ENCODE measurements at regions not wholly inside any gene's neighbourhood (a gene's known extent, or its start where the extent isn't known, plus 50 kb on each side); places are given as distances from the start of the nearest gene placed in this dataset.

DNA sequence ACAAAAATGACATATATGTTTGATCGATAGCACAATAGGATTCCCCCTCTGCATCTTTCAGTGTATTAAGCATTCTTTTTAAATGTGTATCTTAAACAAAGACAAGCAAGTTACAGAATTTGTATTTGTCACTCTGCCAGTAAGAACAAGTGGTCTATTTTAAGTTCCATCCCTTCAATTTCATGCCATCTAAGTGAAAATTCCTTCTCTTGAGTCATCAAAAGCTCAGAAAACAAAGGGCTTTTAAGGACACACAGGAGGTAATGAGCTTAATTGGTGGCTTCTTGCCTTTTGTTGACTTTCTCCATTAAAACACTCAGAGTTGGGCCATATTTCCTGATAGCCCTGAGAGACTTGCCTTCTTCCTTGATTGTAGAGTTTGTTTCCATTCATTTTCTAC, 547.8 kb downstream of the TENT5A start:
- TF ChIP-seq, protein P1, sequence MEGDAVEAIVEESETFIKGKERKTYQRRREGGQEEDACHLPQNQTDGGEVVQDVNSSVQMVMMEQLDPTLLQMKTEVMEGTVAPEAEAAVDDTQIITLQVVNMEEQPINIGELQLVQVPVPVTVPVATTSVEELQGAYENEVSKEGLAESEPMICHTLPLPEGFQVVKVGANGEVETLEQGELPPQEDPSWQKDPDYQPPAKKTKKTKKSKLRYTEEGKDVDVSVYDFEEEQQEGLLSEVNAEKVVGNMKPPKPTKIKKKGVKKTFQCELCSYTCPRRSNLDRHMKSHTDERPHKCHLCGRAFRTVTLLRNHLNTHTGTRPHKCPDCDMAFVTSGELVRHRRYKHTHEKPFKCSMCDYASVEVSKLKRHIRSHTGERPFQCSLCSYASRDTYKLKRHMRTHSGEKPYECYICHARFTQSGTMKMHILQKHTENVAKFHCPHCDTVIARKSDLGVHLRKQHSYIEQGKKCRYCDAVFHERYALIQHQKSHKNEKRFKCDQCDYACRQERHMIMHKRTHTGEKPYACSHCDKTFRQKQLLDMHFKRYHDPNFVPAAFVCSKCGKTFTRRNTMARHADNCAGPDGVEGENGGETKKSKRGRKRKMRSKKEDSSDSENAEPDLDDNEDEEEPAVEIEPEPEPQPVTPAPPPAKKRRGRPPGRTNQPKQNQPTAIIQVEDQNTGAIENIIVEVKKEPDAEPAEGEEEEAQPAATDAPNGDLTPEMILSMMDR (IDR thresholded peaks at IDR 0.05; ENCODE audit: unreplicated experiment): no peak
- Mint-ChIP-seq H3K4me3 (ENCODE audit: low read depth) (no peak overlapping the region), H3K4me1 (ENCODE audit: low read depth) (peaks cover 4% of the 10 kb centered on the region), H3K27me3 (no peaks in the 10 kb centered on the region), H3K36me3 (ENCODE audit: insufficient read depth) (no peaks in the 10 kb centered on the region), H3K9me3 (ENCODE audit: low read depth) (peaks cover 12% of the 10 kb centered on the region), H3K27ac (no peak overlapping the region)
- no peak for DNase-seq (ENCODE audit: low spot score, unreplicated experiment)

DNA sequence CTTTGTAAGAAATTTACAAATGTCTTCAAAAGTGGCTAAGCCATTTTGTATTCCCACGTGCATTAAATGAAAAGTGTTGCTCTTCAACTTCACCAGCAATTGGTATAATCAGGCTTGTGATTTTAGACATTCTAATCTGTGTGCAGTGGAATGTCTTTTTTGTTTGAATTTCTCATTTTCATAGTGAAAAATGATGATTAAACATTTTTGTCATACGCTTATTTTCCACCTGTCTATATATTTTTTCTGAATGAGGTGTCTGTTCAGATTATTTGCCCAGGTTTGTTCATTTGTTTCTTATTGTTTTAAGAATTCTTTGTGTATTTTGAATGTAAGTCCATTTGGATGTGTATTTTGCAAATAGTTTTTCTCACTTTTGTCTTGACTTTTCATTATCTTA, 558.1 kb downstream of the TENT5A start:
- no peak overlapping the region for H3K4me3 Mint-ChIP-seq (ENCODE audit: low read depth)
- H3K4me1 Mint-ChIP-seq (ENCODE audit: low read depth): peaks cover 6% of the 10 kb centered on the region
- H3K9me3 Mint-ChIP-seq (ENCODE audit: low read depth): no peaks in the 10 kb centered on the region
- DNase-seq (ENCODE audit: low spot score, unreplicated experiment): no peak
- no peaks in the 10 kb centered on the region for H3K36me3 Mint-ChIP-seq (ENCODE audit: insufficient read depth)
- TF ChIP-seq, protein P1 (IDR thresholded peaks at IDR 0.05; ENCODE audit: unreplicated experiment): no peak
- H3K27me3 Mint-ChIP-seq: no peaks in the 10 kb centered on the region
- H3K27ac Mint-ChIP-seq: no peak overlapping the region

DNA sequence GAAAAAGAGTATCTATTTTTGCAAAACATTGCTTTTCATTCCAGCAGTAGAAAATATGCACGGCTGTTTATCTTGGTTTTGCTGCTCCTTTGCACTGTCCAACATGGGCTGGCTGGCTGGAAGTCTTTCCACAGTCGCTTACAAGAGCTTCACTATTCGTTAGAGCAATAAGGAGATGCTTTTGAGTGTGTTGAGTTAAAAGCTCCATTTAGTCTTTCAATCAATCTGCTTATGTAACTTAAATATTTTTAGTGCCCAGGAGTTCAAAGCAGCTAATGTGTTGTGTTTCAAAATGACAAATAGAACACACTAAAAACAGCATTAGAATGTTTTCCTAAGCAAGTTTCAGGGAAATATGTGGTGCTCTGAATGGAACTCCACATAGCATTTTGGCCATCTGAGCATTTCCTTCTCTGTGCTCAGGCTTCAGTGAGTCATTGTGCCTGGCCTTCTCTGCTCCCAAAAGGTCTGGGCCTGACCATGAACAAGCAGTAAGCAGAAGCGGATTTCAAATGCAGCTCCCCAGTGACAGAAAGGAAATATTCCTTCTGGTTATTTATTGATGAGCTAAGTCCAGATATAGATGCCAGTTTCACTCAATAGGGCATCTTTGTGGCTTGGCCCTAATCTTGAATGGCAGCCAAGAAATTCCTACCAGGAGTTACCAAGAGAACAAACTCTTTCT, 580.3 kb downstream of the TENT5A start:
- no peak for DNase-seq (ENCODE audit: low spot score, unreplicated experiment)
- H3K4me1 Mint-ChIP-seq (ENCODE audit: low read depth): no peaks in the 10 kb centered on the region
- no peak overlapping the region for H3K4me3 Mint-ChIP-seq (ENCODE audit: low read depth)
- no peaks in the 10 kb centered on the region for H3K9me3 Mint-ChIP-seq (ENCODE audit: low read depth)
- H3K27me3 Mint-ChIP-seq: no peaks in the 10 kb centered on the region
- TF ChIP-seq, protein P1 (IDR thresholded peaks at IDR 0.05; ENCODE audit: unreplicated experiment): no peak
- H3K36me3 Mint-ChIP-seq (ENCODE audit: insufficient read depth): no peaks in the 10 kb centered on the region
- no peak overlapping the region for H3K27ac Mint-ChIP-seq

DNA sequence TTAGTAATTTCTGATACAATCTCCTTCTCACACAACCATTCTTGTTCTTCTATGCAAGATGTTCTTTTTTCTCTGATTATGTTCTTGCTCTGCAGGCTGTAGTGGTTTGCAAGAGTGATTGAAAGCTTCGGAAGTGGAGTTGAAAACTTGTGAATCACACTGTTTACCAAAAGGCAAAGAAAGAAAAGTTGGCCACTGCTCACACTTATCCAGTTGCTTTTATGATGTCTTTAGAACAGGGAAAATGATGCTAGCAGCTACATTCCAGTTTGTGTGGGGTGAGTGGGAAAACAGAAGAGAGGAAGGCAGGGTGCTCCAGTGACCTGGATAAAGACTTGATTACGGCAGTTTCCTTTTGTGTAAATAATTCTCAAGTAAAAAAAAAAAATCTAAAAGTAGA, 583.3 kb downstream of the TENT5A start:
- no peak overlapping the region for H3K27ac Mint-ChIP-seq
- no peaks in the 10 kb centered on the region for H3K36me3 Mint-ChIP-seq (ENCODE audit: insufficient read depth)
- no peaks in the 10 kb centered on the region for H3K9me3 Mint-ChIP-seq (ENCODE audit: low read depth)
- TF ChIP-seq, protein P1 (IDR thresholded peaks at IDR 0.05; ENCODE audit: unreplicated experiment): no peak
- no peak for DNase-seq (ENCODE audit: low spot score, unreplicated experiment)
- no peaks in the 10 kb centered on the region for H3K4me1 Mint-ChIP-seq (ENCODE audit: low read depth)
- H3K4me3 Mint-ChIP-seq (ENCODE audit: low read depth): no peak overlapping the region
- H3K27me3 Mint-ChIP-seq: no peaks in the 10 kb centered on the region

DNA sequence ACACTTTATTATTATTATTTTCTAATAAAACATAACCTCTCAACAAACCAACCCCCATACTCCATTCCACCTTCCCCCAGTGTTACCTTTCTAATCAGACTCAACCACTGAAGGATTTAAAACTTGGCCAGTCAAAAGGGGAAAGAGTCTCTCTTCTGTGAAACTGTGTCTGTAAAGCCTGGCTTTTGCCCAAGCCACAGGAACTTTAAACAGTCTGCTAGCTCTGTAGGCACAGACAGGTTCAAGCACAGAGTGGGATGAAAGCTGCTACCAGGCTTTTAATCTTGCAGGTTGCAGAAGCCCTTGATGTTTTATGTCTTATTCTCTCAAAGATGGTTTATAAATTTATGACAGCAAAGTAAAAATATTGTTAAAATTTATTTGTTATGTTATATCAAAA, 585.7 kb downstream of the TENT5A start:
- no peaks in the 10 kb centered on the region for H3K9me3 Mint-ChIP-seq (ENCODE audit: low read depth)
- no peak overlapping the region for H3K27ac Mint-ChIP-seq
- H3K4me1 Mint-ChIP-seq (ENCODE audit: low read depth): no peaks in the 10 kb centered on the region
- TF ChIP-seq, protein P1 (IDR thresholded peaks at IDR 0.05; ENCODE audit: unreplicated experiment): no peak
- no peaks in the 10 kb centered on the region for H3K36me3 Mint-ChIP-seq (ENCODE audit: insufficient read depth)
- no peak overlapping the region for H3K4me3 Mint-ChIP-seq (ENCODE audit: low read depth)
- DNase-seq (ENCODE audit: low spot score, unreplicated experiment): no peak
- H3K27me3 Mint-ChIP-seq: no peaks in the 10 kb centered on the region
